Astrocyte of the cerebellum (primary cell): ENCODE measurements at regions not wholly inside any gene's neighbourhood (a gene's known extent, or its start where the extent isn't known, plus 50 kb on each side); places are given as distances from the start of the nearest gene placed in this dataset.

Source experiments
- DNase-seq: peaks from one replicate; pipeline ENCODE4 v3.0.0-alpha.2; 2011; ENCODE audit warnings: low read depth
- H3K4me3 ChIP-seq: 2 replicates; pipeline ENCODE4 v1.5.1; 2011; ENCODE audit warnings: mild to moderate bottlenecking, low read depth, low read length, moderate library complexity
- CTCF ChIP-seq: IDR thresholded peaks from 2 replicates; pipeline ENCODE4 v1.5.1; 2012; ENCODE audit warnings: low read length, low read depth, moderate library complexity, mild to moderate bottlenecking; ENCODE audit errors: missing control alignments
- in situ Hi-C: cut with HindIII; loops from 2 replicates; pipeline ENCODE4 v1.10.0; 2017; ENCODE audit warnings: low sequenced_read_pairs

GRCh38 chr2:203805486-203805838, 62.1 kb upstream of the CTLA4 start:
- TF ChIP-seq CTCF: no peak
- no peak for DNase-seq
- in situ Hi-C loops: loop anchor here (25.0 kb wide), 1 partner anchor 318 kb away; no protein-coding TSS in a partner anchor
- H3K4me3 ChIP-seq: no peak overlapping the region

GRCh38 chr2:203806761-203807160, 60.8 kb upstream of the CTLA4 start:
- in situ Hi-C loops: loop anchor here (25.0 kb wide), 1 partner anchor 319 kb away; no protein-coding TSS in a partner anchor
- TF ChIP-seq CTCF: no peak

GRCh38 chr2:203808046-203808750, 59.4 kb upstream of the CTLA4 start:
- no peak overlapping the region for H3K4me3 ChIP-seq
- in situ Hi-C loops: loop anchor here (25.0 kb wide), 1 partner anchor 321 kb away; no protein-coding TSS in a partner anchor
- DNase-seq: peak; percentile 99
- TF ChIP-seq CTCF: no peak

More at GRCh38 chr2:203806761-203807160, 60.8 kb upstream of the CTLA4 start:
- no peak for DNase-seq
- no peak overlapping the region for H3K4me3 ChIP-seq

- no peak overlapping the region for H3K4me3 ChIP-seq
- DNase-seq: no peak
- in situ Hi-C loops: loop anchor here (25.0 kb wide), 1 partner anchor 322 kb away; no protein-coding TSS in a partner anchor
- no peak for TF ChIP-seq CTCF
Measured at GRCh38 chr2:203809084-203809521, 58.5 kb upstream of the CTLA4 start.

GRCh38 chr2:203809991-203810510, 57.5 kb upstream of the CTLA4 start:
- no peak for TF ChIP-seq CTCF
- H3K4me3 ChIP-seq: no peak overlapping the region
- DNase-seq: no peak
- in situ Hi-C loops: loop anchor here (25.0 kb wide), 1 partner anchor 323 kb away; no protein-coding TSS in a partner anchor

GRCh38 chr2:203811491-203812221, 55.9 kb upstream of the CTLA4 start:
- in situ Hi-C loops: loop anchor here (25.0 kb wide), 1 partner anchor 324 kb away; no protein-coding TSS in a partner anchor
- peak; percentile 68 for DNase-seq
- no peak overlapping the region for H3K4me3 ChIP-seq
- peak; percentile 13 for TF ChIP-seq CTCF
